H9 (cell line): ENCODE measurements at regions not wholly inside any gene's neighbourhood (a gene's known extent, or its start where the extent isn't known, plus 50 kb on each side); places are given as distances from the start of the nearest gene placed in this dataset.

Experiments
- DNase-seq: peaks from one replicate; pipeline ENCODE4 v3.0.0-alpha.2; 2017
- H2AFZ ChIP-seq: one replicate; pipeline ENCODE4 v1.6.1; 2013; ENCODE audit warnings: mild to moderate bottlenecking, low read length, control low read depth, moderate library complexity
- H2AK5ac ChIP-seq: 2 replicates; pipeline ENCODE4 v1.6.1; 2013; ENCODE audit warnings: low read length, control low read depth, mixed read lengths; ENCODE audit not compliant: insufficient read length
- H2BK120ac ChIP-seq: one replicate; pipeline ENCODE4 v1.6.1; 2013; ENCODE audit warnings: low read depth, mild to moderate bottlenecking, low read length, control low read depth, inconsistent platforms; ENCODE audit not compliant: poor library complexity, severe bottlenecking
- H2BK12ac ChIP-seq: 2 replicates; pipeline ENCODE4 v1.6.1; 2013; ENCODE audit warnings: low read length, control low read depth, mixed read lengths, low read depth; ENCODE audit not compliant: insufficient read length
- H2BK15ac ChIP-seq: 2 replicates; pipeline ENCODE4 v1.6.1; 2013; ENCODE audit warnings: low read depth, low read length, control low read depth
- H2BK20ac ChIP-seq: one replicate; pipeline ENCODE4 v1.6.1; 2013; ENCODE audit warnings: low read depth, mild to moderate bottlenecking, low read length, control low read depth, inconsistent platforms; ENCODE audit not compliant: poor library complexity, severe bottlenecking
- H2BK5ac ChIP-seq: 2 replicates; pipeline ENCODE4 v1.6.1; 2013; ENCODE audit warnings: low read length, control low read depth, mixed read lengths; ENCODE audit not compliant: insufficient read length
- H3K14ac ChIP-seq: 2 replicates; pipeline ENCODE4 v1.6.1; 2013; ENCODE audit warnings: low read length, control low read depth; ENCODE audit not compliant: insufficient read depth
- H3K18ac ChIP-seq: 2 replicates; pipeline ENCODE4 v1.6.1; 2013; ENCODE audit warnings: low read depth, mild to moderate bottlenecking, mixed read lengths, low read length, control low read depth; ENCODE audit not compliant: insufficient read length
- H3K23ac ChIP-seq: 2 replicates; pipeline ENCODE4 v1.6.1; 2013; ENCODE audit warnings: low read length, control low read depth, mixed read lengths, low read depth; ENCODE audit not compliant: insufficient read length
- H3K23me2 ChIP-seq: 2 replicates; pipeline ENCODE4 v1.6.1; 2013; ENCODE audit warnings: low read depth, mild to moderate bottlenecking, mixed read lengths, low read length, control low read depth; ENCODE audit not compliant: insufficient read length, poor library complexity, severe bottlenecking
- H3K27ac ChIP-seq: 2 replicates; pipeline ENCODE4 v1.5.1; 2013; ENCODE audit warnings: low read length, control low read depth, mixed read lengths, low read depth; ENCODE audit not compliant: insufficient read length
- H3K27me3 ChIP-seq: 2 replicates; pipeline ENCODE4 v1.6.1; 2013; ENCODE audit warnings: low read length, control low read depth, inconsistent platforms; ENCODE audit not compliant: insufficient read depth
- H3K4ac ChIP-seq: 2 replicates; pipeline ENCODE4 v1.6.1; 2013; ENCODE audit warnings: low read depth, mild to moderate bottlenecking, control low read depth, inconsistent platforms, low read length, moderate library complexity
- H3K4me1 ChIP-seq: 2 replicates; pipeline ENCODE4 v1.6.1; 2013; ENCODE audit warnings: low read length, control low read depth, inconsistent platforms; ENCODE audit not compliant: insufficient read depth
- H3K4me2 ChIP-seq: 2 replicates; pipeline ENCODE4 v1.6.1; 2013; ENCODE audit warnings: low read length, control low read depth, mixed read lengths; ENCODE audit not compliant: insufficient read length, insufficient read depth
- H3K56ac ChIP-seq: 2 replicates; pipeline ENCODE4 v1.6.1; 2013; ENCODE audit warnings: low read depth, mild to moderate bottlenecking, mixed read lengths, low read length, control low read depth; ENCODE audit not compliant: insufficient read length
- H3K79me1 ChIP-seq: 2 replicates; pipeline ENCODE4 v1.6.1; 2013; ENCODE audit warnings: low read depth, mild to moderate bottlenecking, moderate library complexity, low read length, control low read depth, inconsistent platforms; ENCODE audit not compliant: insufficient read depth, poor library complexity, severe bottlenecking
- H3K79me2 ChIP-seq: 2 replicates; pipeline ENCODE4 v1.6.1; 2013; ENCODE audit warnings: low read length, control low read depth, inconsistent platforms; ENCODE audit not compliant: insufficient read depth
- H3K9ac ChIP-seq: 2 replicates; pipeline ENCODE4 v1.6.1; 2013; ENCODE audit warnings: low read length, control low read depth, mixed read lengths; ENCODE audit not compliant: insufficient read length; ENCODE audit errors: extremely low read depth
- H3K9me3 ChIP-seq: one replicate; pipeline ENCODE4 v1.6.1; 2013; ENCODE audit warnings: low read depth, low read length, inconsistent platforms; ENCODE audit not compliant: control insufficient read depth
- H3T11ph ChIP-seq: one replicate; pipeline ENCODE4 v1.6.1; 2013; ENCODE audit warnings: mild to moderate bottlenecking, low read length, control low read depth, inconsistent platforms
- H4K20me1 ChIP-seq: one replicate; pipeline ENCODE4 v1.6.1; 2013; ENCODE audit not compliant: control insufficient read depth, insufficient read length, insufficient read depth
- H4K5ac ChIP-seq: 2 replicates; pipeline ENCODE4 v1.6.1; 2013; ENCODE audit warnings: low read depth, mild to moderate bottlenecking, mixed read lengths, low read length, control low read depth; ENCODE audit not compliant: insufficient read length
- H4K8ac ChIP-seq: replicated peaks from 2 replicates; pipeline ENCODE4 v1.6.1; 2013; ENCODE audit warnings: low read length, control low read depth, mixed read lengths, low read depth; ENCODE audit not compliant: insufficient read length
- H4K91ac ChIP-seq: 2 replicates; pipeline ENCODE4 v1.6.1; 2013; ENCODE audit warnings: low read depth, mild to moderate bottlenecking, moderate library complexity, mixed read lengths, low read length, control low read depth; ENCODE audit not compliant: insufficient read length
- H3K27ac Mint-ChIP-seq, 3 experiments: 2 replicates in 2 of 3; 3 replicates in 1 of 3; pipeline ENCODE4 v1.8.0; 2020 to 2021; ENCODE audit warnings: mixed read lengths in 3 of 3, mild to moderate bottlenecking in 1 of 3, moderate library complexity in 1 of 3
- H3K27me3 Mint-ChIP-seq: 2 replicates; pipeline ENCODE4 v1.8.0; 2021; ENCODE audit warnings: low read depth, mild to moderate bottlenecking, moderate library complexity, mixed read lengths
- H3K36me3 Mint-ChIP-seq, 3 experiments: 2 replicates in 2 of 3; 3 replicates in 1 of 3; pipeline ENCODE4 v1.8.0; 2020 to 2021; ENCODE audit warnings: low read depth in 3 of 3, mixed read lengths in 3 of 3; ENCODE audit not compliant: insufficient read depth in 1 of 3
- H3K4me1 Mint-ChIP-seq, 2 experiments: 2 replicates each; pipeline ENCODE4 v1.8.0; 2020; ENCODE audit warnings: mixed read lengths in 2 of 2
- H3K4me3 Mint-ChIP-seq, 2 experiments: 2 replicates in 1 of 2; 3 replicates in 1 of 2; pipeline ENCODE4 v1.8.0; 2020 to 2021; ENCODE audit warnings: mild to moderate bottlenecking in 2 of 2, mixed read lengths in 2 of 2, moderate library complexity in 1 of 2
- H3K9me3 Mint-ChIP-seq, 2 experiments: 2 replicates in 1 of 2; 3 replicates in 1 of 2; pipeline ENCODE4 v1.8.0; 2020; ENCODE audit warnings: mild to moderate bottlenecking in 2 of 2, mixed read lengths in 2 of 2, moderate library complexity in 1 of 2
- WGBS: extraction: QIAGEN DNeasy Blood & Tissue Kit; methylation state at CpG from one replicate; pipeline ENCODE4 v1.1.7; 2013; ENCODE audit warnings: missing lambda C conversion rate, low lambda C conversion rate, mixed read lengths; ENCODE audit not compliant: insufficient read length; ENCODE audit errors: extremely low coverage; 5-methylcytosine and 5-hydroxymethylcytosine counted together
- TF ChIP-seq, protein P1 (sequence below): fragments of 200-600 bp; sonication (generic); conservative IDR thresholded peaks from 3 replicates; pipeline ENCODE4 v1.8.0; 2021; ENCODE audit warnings: antibody characterized with exemption, mild to moderate bottlenecking

DNA sequence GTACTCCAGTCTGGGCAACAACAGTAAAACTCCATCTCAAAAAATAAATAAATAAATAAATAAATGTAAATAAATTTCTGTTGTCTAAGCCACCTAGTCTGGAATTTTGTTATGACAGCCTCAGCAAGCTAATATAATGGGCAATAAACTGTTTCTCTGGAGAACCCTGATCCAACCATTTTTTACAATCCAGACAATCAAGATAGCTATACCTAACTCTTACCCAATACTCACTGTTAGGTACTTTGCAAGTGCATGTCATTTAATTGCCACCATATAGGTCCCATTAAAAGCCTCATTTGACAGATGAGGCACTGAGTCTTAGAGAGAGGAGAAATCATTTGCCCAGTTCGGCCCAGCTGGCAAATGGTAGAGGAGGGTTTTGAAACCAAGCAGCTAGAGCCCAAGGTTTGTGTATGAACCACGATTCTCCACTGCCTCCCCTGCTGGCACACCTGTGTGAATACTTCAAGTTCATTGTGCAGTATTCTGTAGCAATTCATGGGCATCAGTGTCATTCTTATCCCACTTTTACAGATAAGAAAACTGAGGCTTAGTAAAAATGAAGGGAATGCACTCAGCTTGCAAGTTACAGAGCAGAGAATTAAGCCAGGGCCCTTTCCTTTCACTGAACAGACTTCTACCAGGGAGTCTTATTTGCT lies 107.0 kb upstream of the UBE2E1 start:
- Histone ChIP-seq H3K14ac (no peak overlapping the region), H3K9me3 (no peaks in the 10 kb centered on the region), H3K23me2 (no peaks in the 10 kb centered on the region), H2BK15ac (no peak overlapping the region), H3K27ac (no peak overlapping the region), H3K4ac (no peak overlapping the region), H2BK5ac (no peak overlapping the region), H3K79me2 (no peaks in the 10 kb centered on the region), H3K18ac (no peak overlapping the region), H3K27me3 (no peaks in the 10 kb centered on the region), H4K91ac (no peak overlapping the region), H2BK12ac (no peak overlapping the region), H3K4me1 (peaks cover 2% of the 10 kb centered on the region; the same call in 1 of the 2 replicates), H4K5ac (no peak overlapping the region), H4K20me1 (no peaks in the 10 kb centered on the region), H2BK20ac (no peak overlapping the region), H3K56ac (no peak overlapping the region), H2BK120ac (no peak overlapping the region), H3K79me1 (no peaks in the 10 kb centered on the region), H2AK5ac (no peak overlapping the region), H4K8ac (no peak overlapping the region), H3K23ac (no peak overlapping the region), H2AFZ (no peak overlapping the region), H3K4me2 (no peak overlapping the region), H3K9ac (no peak overlapping the region), H3T11ph (no peak overlapping the region)
- Mint-ChIP-seq H3K4me1 (peaks cover 17 to 18% of the 10 kb centered on the region in 2 experiments), H3K9me3 (no peaks in the 10 kb centered on the region), H3K36me3 (no peaks in the 10 kb centered on the region), H3K27ac (no peak overlapping the region), H3K4me3 (no peak overlapping the region), H3K27me3 (peaks cover 10% of the 10 kb centered on the region)
- TF ChIP-seq, protein P1, sequence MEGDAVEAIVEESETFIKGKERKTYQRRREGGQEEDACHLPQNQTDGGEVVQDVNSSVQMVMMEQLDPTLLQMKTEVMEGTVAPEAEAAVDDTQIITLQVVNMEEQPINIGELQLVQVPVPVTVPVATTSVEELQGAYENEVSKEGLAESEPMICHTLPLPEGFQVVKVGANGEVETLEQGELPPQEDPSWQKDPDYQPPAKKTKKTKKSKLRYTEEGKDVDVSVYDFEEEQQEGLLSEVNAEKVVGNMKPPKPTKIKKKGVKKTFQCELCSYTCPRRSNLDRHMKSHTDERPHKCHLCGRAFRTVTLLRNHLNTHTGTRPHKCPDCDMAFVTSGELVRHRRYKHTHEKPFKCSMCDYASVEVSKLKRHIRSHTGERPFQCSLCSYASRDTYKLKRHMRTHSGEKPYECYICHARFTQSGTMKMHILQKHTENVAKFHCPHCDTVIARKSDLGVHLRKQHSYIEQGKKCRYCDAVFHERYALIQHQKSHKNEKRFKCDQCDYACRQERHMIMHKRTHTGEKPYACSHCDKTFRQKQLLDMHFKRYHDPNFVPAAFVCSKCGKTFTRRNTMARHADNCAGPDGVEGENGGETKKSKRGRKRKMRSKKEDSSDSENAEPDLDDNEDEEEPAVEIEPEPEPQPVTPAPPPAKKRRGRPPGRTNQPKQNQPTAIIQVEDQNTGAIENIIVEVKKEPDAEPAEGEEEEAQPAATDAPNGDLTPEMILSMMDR: no peak
- no peak for DNase-seq
- WGBS: no CpG with 5 or more reads among the region's 2 CpGs
